SK-N-SH (cell line): ENCODE measurements at regions not wholly inside any gene's neighbourhood (a gene's known extent, or its start where the extent isn't known, plus 50 kb on each side); places are given as distances from the start of the nearest gene placed in this dataset.
"Not testable (repeated sequence)": the region's sequence is repeated elsewhere in the genome, so short reads cannot be mapped to it uniquely, and the experiment has no call there.

ENCODE experiments used
- CTCF ChIA-PET: fragments of 300-600, 350-600 bp; formaldehyde crosslinking; extraction: SDS; loops from one replicate; lab custom pipeline; 2021; lab: Yijun Ruan, JAX
- POLR2A ChIA-PET: fragments of 350-600 bp; sonication (Branson Sonifier 250); formaldehyde crosslinking; extraction: SDS; loops from one replicate; lab custom pipeline; 2020; ENCODE audit warnings: antibody characterized with exemption, inconsistent platforms; lab: Yijun Ruan, JAX
- DNase-seq: peaks from one replicate; pipeline ENCODE4 v3.0.0; 2012
- H2AFZ ChIP-seq: fragments of 200-600 bp; sonication (generic); 2 replicates; pipeline ENCODE4 v1.8.1; 2016; ENCODE audit warnings: antibody characterized with exemption, mild to moderate bottlenecking, low read depth
- H3F3A ChIP-seq: fragments of 200-600 bp; sonication (generic); replicated peaks from 2 replicates; pipeline ENCODE3; 2016; ENCODE audit warnings: antibody characterized with exemption, mild to moderate bottlenecking; ENCODE audit not compliant: insufficient read depth
- H3K27ac ChIP-seq, 2 experiments: fragments of 200-500 bp in 1 of 2; fragments of 200-600 bp in 1 of 2; sonication (Bioruptor generic) in 1 of 2; sonication (generic), shearing (Covaris generic) in 1 of 2; 2 replicates each; pipeline versions ENCODE4 v1.5.1 to v1.6.1; 2014 to 2016; ENCODE audit warnings: low read depth in 2 of 2, inconsistent platforms in 1 of 2, low read length in 1 of 2, mild to moderate bottlenecking in 1 of 2, mixed read lengths in 1 of 2
- H3K27me3 ChIP-seq: fragments of 200-600 bp; sonication (generic), shearing (Covaris generic); 2 replicates; pipeline ENCODE4 v1.6.1; 2016; ENCODE audit warnings: mixed run types; ENCODE audit not compliant: insufficient read depth
- H3K36me3 ChIP-seq, 2 experiments: fragments of 200-500 bp in 1 of 2; fragments of 200-600 bp in 1 of 2; sonication (Bioruptor generic) in 1 of 2; sonication (generic) in 1 of 2; replicated peaks in 1 of 2; 2 replicates each; pipeline versions ENCODE3 to v1.5.1; 2014 to 2016; ENCODE audit warnings: low read length in 1 of 2, mild to moderate bottlenecking in 1 of 2; ENCODE audit not compliant: insufficient read depth in 2 of 2, control insufficient read depth in 1 of 2
- H3K4me1 ChIP-seq, 2 experiments: fragments of 200-500 bp in 1 of 2; fragments of 200-600 bp in 1 of 2; sonication (Bioruptor generic) in 1 of 2; sonication (generic), shearing (Covaris generic) in 1 of 2; 2 replicates each; pipeline versions ENCODE4 v1.5.1 to v1.6.1; 2014 to 2016; ENCODE audit warnings: low read depth in 1 of 2, low read length in 1 of 2, mixed run types in 1 of 2; ENCODE audit not compliant: insufficient read depth in 2 of 2, control insufficient read depth in 1 of 2
- H3K4me2 ChIP-seq: fragments of 200-600 bp; sonication (generic), shearing (Covaris generic); 2 replicates; pipeline ENCODE4 v1.6.1; 2017; ENCODE audit warnings: mixed run types
- H3K4me3 ChIP-seq, 2 experiments: fragments of 200-500 bp in 1 of 2; fragments of 200-600 bp in 1 of 2; sonication (Bioruptor generic) in 1 of 2; sonication (generic), shearing (Covaris generic) in 1 of 2; 2 replicates each; pipeline versions ENCODE4 v1.5.1 to v1.8.1; 2014 to 2016; ENCODE audit warnings: low read depth in 2 of 2, inconsistent platforms in 1 of 2, low read length in 1 of 2, mild to moderate bottlenecking in 1 of 2, mixed read lengths in 1 of 2, moderate library complexity in 1 of 2
- H3K79me2 ChIP-seq: fragments of 200-600 bp; sonication (generic); 2 replicates; pipeline ENCODE4 v1.8.1; 2017; ENCODE audit warnings: mild to moderate bottlenecking; ENCODE audit not compliant: insufficient read depth
- H3K9ac ChIP-seq: fragments of 200-600 bp; sonication (generic); 2 replicates; pipeline ENCODE4 v1.6.1; 2017; ENCODE audit warnings: mixed run types
- H3K9me2 ChIP-seq: fragments of 200-600 bp; sonication (generic); 2 replicates; pipeline ENCODE4 v1.6.1; 2017; ENCODE audit warnings: mixed run types
- H3K9me3 ChIP-seq: fragments of 200-600 bp; sonication (generic); 2 replicates; pipeline ENCODE4 v1.6.1; 2017; ENCODE audit warnings: mixed run types, mild to moderate bottlenecking, moderate library complexity
- H4K20me1 ChIP-seq: fragments of 200-600 bp; sonication (generic); 2 replicates; pipeline ENCODE4 v1.6.1; 2017; ENCODE audit warnings: mild to moderate bottlenecking, mixed run types; ENCODE audit not compliant: insufficient read depth
- CHD2 ChIP-seq: fragments of 150-350 bp; IDR thresholded peaks from 2 replicates; pipeline ENCODE4 v1.6.1; 2018; ENCODE audit warnings: low read length; ENCODE audit not compliant: partially characterized antibody
- GABPA ChIP-seq: IDR thresholded peaks from 2 replicates; pipeline ENCODE4 v1.4.0; 2012; ENCODE audit warnings: low read depth, mild to moderate bottlenecking
- MXI1 ChIP-seq: IDR thresholded peaks from 2 replicates; pipeline ENCODE4 v1.6.1; 2012; ENCODE audit warnings: mild to moderate bottlenecking, low read depth, low read length, improper control_type of control experiment
- NFIC ChIP-seq: IDR thresholded peaks from 2 replicates; pipeline ENCODE4 v1.4.0; 2012; ENCODE audit warnings: borderline replicate concordance
- POLR2AphosphoS5 ChIP-seq: IDR thresholded peaks from 2 replicates; pipeline ENCODE4 v1.6.1; 2012; ENCODE audit warnings: low read depth, low read length
- RAD21 ChIP-seq: IDR thresholded peaks from 2 replicates; pipeline ENCODE4 v1.6.1; 2012; ENCODE audit warnings: mild to moderate bottlenecking, low read length
- RCOR1 ChIP-seq: fragments of 150-350 bp; IDR thresholded peaks from 2 replicates; pipeline ENCODE4 v1.6.1; 2017; ENCODE audit warnings: antibody characterized with exemption, low read length
- RFX5 ChIP-seq: IDR thresholded peaks from 2 replicates; pipeline ENCODE4 v1.6.1; 2012; ENCODE audit warnings: mild to moderate bottlenecking, improper control_type of control experiment, low read length
- RXRA ChIP-seq: IDR thresholded peaks from 2 replicates; pipeline ENCODE4 v1.4.0; 2012; ENCODE audit warnings: low read depth, mild to moderate bottlenecking, borderline replicate concordance
- SIN3A ChIP-seq: IDR thresholded peaks from 2 replicates; pipeline ENCODE4 v1.6.1; 2012; ENCODE audit warnings: low read depth, mild to moderate bottlenecking, low read length, moderate library complexity, borderline replicate concordance
- SMC3 ChIP-seq: IDR thresholded peaks from 2 replicates; pipeline ENCODE4 v1.6.1; 2012; ENCODE audit warnings: low read depth, low read length, improper control_type of control experiment
- YY1 ChIP-seq: IDR thresholded peaks from 2 replicates; pipeline ENCODE4 v1.4.0; 2012; ENCODE audit warnings: low read depth, mild to moderate bottlenecking
- WGBS: methylation state at CpG from one replicate; pipeline ENCODE4 v1.1.6; 2017; ENCODE audit warnings: low lambda C conversion rate; 5-methylcytosine and 5-hydroxymethylcytosine counted together
- TF ChIP-seq, protein P1 (sequence below): IDR thresholded peaks from 2 replicates; pipeline ENCODE4 v1.4.0; 2012; ENCODE audit warnings: low read depth, borderline replicate concordance
- TF ChIP-seq, protein P2 (sequence below): IDR thresholded peaks from 2 replicates; pipeline ENCODE4; 2012
- TF ChIP-seq, protein P3 (sequence below): fragments of 200-600 bp; sonication (generic); IDR thresholded peaks from 2 replicates; pipeline ENCODE4 v1.6.1; 2017; ENCODE audit warnings: antibody characterized with exemption, mild to moderate bottlenecking, moderate library complexity

DNA sequence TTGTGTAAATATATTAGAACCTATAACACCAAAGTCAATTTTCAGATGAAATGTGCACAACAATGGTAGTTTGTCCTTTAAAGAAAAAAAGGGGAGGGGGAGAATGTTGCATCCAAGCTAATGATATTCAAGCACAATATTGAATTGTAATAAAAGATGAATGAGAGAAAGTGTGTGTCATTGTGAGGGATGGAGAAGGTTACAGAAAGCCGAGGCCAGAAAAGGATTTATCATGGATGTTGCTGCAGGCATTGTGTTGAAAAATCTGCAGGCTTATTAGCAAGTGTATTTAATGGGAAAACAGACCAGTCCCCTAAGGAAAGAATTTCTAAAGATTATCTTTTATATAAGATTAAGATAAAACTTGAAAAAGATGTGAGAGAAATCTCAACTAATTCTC lies 186.5 kb downstream of the SPTSSA start:
- CTCF ChIA-PET = no interaction called here
- Histone ChIP-seq H3K4me2 (no peak overlapping the region), H3F3A (no peaks in the 10 kb centered on the region)

DNA sequence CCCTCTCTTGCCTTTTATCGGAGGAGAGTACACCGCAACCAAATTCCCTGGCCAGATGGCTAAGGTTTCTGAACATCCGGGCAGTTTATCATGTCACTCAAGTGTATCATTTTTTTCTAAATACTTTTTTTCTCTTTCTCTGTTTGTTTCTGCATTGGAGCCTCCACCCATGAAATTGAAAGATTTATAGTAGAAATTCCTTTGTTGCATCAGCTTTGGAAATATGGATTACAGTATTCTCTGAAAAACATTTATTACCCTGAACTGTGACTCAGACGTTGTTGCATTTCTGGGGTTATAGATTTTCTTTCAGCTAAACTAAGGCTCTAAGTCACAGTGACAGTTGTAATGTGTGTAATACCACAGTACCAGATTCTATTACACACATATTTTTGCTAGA lies 187.0 kb downstream of the SPTSSA start:
- ChIA-PET CTCF (interaction anchor here (0.7 kb wide), 1 partner anchor 1700 kb away, joined by 3 read pairs; no protein-coding TSS in a partner anchor), POLR2A (no interaction called here)
- no peak overlapping the region for H2AFZ ChIP-seq

More for the DNA sequence above, 186.5 kb downstream of the SPTSSA start:
- TF ChIP-seq RXRA (no peak), RAD21 (no peak), RCOR1 (no peak), MXI1 (no peak), YY1 (no peak), NFIC (no peak), RFX5 (no peak), GABPA (no peak), SMC3 (no peak), CHD2 (no peak), SIN3A (no peak)
- TF ChIP-seq, protein P1, sequence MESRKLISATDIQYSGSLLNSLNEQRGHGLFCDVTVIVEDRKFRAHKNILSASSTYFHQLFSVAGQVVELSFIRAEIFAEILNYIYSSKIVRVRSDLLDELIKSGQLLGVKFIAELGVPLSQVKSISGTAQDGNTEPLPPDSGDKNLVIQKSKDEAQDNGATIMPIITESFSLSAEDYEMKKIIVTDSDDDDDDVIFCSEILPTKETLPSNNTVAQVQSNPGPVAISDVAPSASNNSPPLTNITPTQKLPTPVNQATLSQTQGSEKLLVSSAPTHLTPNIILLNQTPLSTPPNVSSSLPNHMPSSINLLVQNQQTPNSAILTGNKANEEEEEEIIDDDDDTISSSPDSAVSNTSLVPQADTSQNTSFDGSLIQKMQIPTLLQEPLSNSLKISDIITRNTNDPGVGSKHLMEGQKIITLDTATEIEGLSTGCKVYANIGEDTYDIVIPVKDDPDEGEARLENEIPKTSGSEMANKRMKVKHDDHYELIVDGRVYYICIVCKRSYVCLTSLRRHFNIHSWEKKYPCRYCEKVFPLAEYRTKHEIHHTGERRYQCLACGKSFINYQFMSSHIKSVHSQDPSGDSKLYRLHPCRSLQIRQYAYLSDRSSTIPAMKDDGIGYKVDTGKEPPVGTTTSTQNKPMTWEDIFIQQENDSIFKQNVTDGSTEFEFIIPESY = no peak
- TF ChIP-seq, all 33 proteins: peak for 0
- H3K9ac ChIP-seq = no peak overlapping the region
- POLR2A ChIA-PET = no interaction called here
- no peaks in the 10 kb centered on the region for H3K9me3 ChIP-seq
- DNase-seq = no peak
- no peaks in the 10 kb centered on the region for H3K9me2 ChIP-seq
- H3K36me3 ChIP-seq = no peaks in the 10 kb centered on the region
- H3K27me3 ChIP-seq = no peaks in the 10 kb centered on the region
- no peak overlapping the region for H3K27ac ChIP-seq
- H3K4me1 ChIP-seq = no peaks in the 10 kb centered on the region
- no peaks in the 10 kb centered on the region for H4K20me1 ChIP-seq
- WGBS = 17% methylated on average over 1 of the region's 1 CpG
- H3K4me3 ChIP-seq = no peak overlapping the region
- H3K79me2 ChIP-seq = no peaks in the 10 kb centered on the region
- no peak overlapping the region for H2AFZ ChIP-seq

DNA sequence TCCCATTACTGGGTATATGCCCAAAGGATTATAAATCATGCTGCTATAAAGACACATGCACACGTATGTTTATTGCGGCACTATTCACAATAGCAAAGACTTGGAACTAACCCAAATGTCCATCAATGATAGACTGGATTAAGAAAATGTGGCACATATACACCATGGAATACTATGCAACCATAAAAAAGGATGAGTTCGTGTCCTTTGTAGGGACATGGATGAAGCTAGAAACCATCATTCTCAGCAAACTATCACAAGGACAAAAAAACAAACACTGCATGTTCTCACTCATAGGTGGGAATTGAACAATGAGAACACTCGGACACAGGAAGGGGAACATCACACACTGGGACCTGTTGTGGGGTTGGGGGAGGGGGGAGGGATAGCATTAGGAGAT lies 188.3 kb downstream of the SPTSSA start:
- DNase-seq, H3K9me3 ChIP-seq, H3K4me3 ChIP-seq, H3K79me2 ChIP-seq, H3K4me2 ChIP-seq, H3K9ac ChIP-seq, H4K20me1 ChIP-seq, H3K27me3 ChIP-seq, H3F3A ChIP-seq, H3K4me1 ChIP-seq, H3K36me3 ChIP-seq, H3K27ac ChIP-seq, H2AFZ ChIP-seq, POLR2A ChIA-PET, H3K9me2 ChIP-seq, CTCF ChIA-PET: not testable (repeated sequence)
- 49% methylated on average over 2 of the region's 4 CpGs for WGBS

More for the DNA sequence above, 187.0 kb downstream of the SPTSSA start:
- Histone ChIP-seq H3K4me2 (no peak overlapping the region), H3F3A (no peaks in the 10 kb centered on the region), H3K9ac (no peak overlapping the region), H3K36me3 (no peaks in the 10 kb centered on the region), H3K4me3 (no peak overlapping the region), H3K4me1 (no peaks in the 10 kb centered on the region), H3K27me3 (no peaks in the 10 kb centered on the region), H3K9me3 (no peaks in the 10 kb centered on the region), H3K9me2 (no peaks in the 10 kb centered on the region), H4K20me1 (no peaks in the 10 kb centered on the region), H3K27ac (no peak overlapping the region), H3K79me2 (no peaks in the 10 kb centered on the region)
- no peak for DNase-seq
- TF ChIP-seq RFX5 = no peak
- no peak for TF ChIP-seq MXI1
- TF ChIP-seq, protein P2, sequence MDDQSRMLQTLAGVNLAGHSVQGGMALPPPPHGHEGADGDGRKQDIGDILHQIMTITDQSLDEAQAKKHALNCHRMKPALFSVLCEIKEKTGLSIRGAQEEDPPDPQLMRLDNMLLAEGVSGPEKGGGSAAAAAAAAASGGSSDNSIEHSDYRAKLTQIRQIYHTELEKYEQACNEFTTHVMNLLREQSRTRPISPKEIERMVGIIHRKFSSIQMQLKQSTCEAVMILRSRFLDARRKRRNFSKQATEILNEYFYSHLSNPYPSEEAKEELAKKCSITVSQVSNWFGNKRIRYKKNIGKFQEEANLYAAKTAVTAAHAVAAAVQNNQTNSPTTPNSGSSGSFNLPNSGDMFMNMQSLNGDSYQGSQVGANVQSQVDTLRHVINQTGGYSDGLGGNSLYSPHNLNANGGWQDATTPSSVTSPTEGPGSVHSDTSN = no peak
- no peak for TF ChIP-seq RAD21
- no peak for TF ChIP-seq POLR2AphosphoS5
- TF ChIP-seq GABPA = no peak
- TF ChIP-seq, protein P3, sequence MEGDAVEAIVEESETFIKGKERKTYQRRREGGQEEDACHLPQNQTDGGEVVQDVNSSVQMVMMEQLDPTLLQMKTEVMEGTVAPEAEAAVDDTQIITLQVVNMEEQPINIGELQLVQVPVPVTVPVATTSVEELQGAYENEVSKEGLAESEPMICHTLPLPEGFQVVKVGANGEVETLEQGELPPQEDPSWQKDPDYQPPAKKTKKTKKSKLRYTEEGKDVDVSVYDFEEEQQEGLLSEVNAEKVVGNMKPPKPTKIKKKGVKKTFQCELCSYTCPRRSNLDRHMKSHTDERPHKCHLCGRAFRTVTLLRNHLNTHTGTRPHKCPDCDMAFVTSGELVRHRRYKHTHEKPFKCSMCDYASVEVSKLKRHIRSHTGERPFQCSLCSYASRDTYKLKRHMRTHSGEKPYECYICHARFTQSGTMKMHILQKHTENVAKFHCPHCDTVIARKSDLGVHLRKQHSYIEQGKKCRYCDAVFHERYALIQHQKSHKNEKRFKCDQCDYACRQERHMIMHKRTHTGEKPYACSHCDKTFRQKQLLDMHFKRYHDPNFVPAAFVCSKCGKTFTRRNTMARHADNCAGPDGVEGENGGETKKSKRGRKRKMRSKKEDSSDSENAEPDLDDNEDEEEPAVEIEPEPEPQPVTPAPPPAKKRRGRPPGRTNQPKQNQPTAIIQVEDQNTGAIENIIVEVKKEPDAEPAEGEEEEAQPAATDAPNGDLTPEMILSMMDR = no peak
- TF ChIP-seq CHD2 = no peak
- no peak for TF ChIP-seq SIN3A
- WGBS = 79% methylated on average over 4 of the region's 4 CpGs
